ENCODE measurements at regions not wholly inside any gene's neighbourhood (a gene's known extent, or its start where the extent isn't known, plus 50 kb on each side); places are given as distances from the start of the nearest gene placed in this dataset.

- TF ChIP-seq CTCF (IDR thresholded peaks at IDR 0.05; ENCODE audit: insufficient read depth, low read length, poor library complexity, severe bottlenecking) = no peak
- TF ChIP-seq EZH2phosphoT487 (conservative IDR thresholded peaks at IDR 0.05; ENCODE audit: low read length) = no peak
Measured at GRCh38 chr1:81569761-81570160, 231.0 kb upstream of the ADGRL2 start.

Data from SU-DHL-6 (cell line).